ENCODE measurements at regions not wholly inside any gene's neighbourhood (a gene's known extent, or its start where the extent isn't known, plus 50 kb on each side); places are given as distances from the start of the nearest gene placed in this dataset.

- H3K4me3 ChIP-seq (ENCODE audit: low read length) = no peak overlapping the region
- TF ChIP-seq CTCF (conservative IDR thresholded peaks at IDR 0.05; ENCODE audit: low read depth, low read length) = no peak
- DNase-seq (ENCODE audit: low read depth) = no peak
These were observed 53.9 kb upstream of the GLI2 start for GRCh38 chr2:120681696-120682288.

- TF ChIP-seq CTCF (conservative IDR thresholded peaks at IDR 0.05; ENCODE audit: low read depth, low read length) = no peak
- DNase-seq (ENCODE audit: low read depth) = no peak
- H3K4me3 ChIP-seq (ENCODE audit: low read length) = no peak overlapping the region
These were observed 53.0 kb upstream of the GLI2 start for GRCh38 chr2:120682654-120683053.

GRCh38 chr2:120683081-120683480 lies 52.6 kb upstream of the GLI2 start:
- DNase-seq (ENCODE audit: low read depth) = no peak
- no peak for TF ChIP-seq CTCF (conservative IDR thresholded peaks at IDR 0.05; ENCODE audit: low read depth, low read length)
- H3K4me3 ChIP-seq (ENCODE audit: low read length) = no peak overlapping the region

GRCh38 chr2:120683701-120684100 lies 52.0 kb upstream of the GLI2 start:
- TF ChIP-seq CTCF (conservative IDR thresholded peaks at IDR 0.05; ENCODE audit: low read depth, low read length) = no peak
- no peak for DNase-seq (ENCODE audit: low read depth)
- no peak overlapping the region for H3K4me3 ChIP-seq (ENCODE audit: low read length)

- DNase-seq (ENCODE audit: low read depth) = no peak
- TF ChIP-seq CTCF (conservative IDR thresholded peaks at IDR 0.05; ENCODE audit: low read depth, low read length) = no peak
These were observed 51.2 kb upstream of the GLI2 start for GRCh38 chr2:120684289-120685065.

GRCh38 chr2:120685066-120685973 lies 50.3 kb upstream of the GLI2 start:
- no peak for TF ChIP-seq CTCF (conservative IDR thresholded peaks at IDR 0.05; ENCODE audit: low read depth, low read length)
- no peak overlapping the region for H3K4me3 ChIP-seq (ENCODE audit: low read length)
- DNase-seq (ENCODE audit: low read depth) = no peak

More at GRCh38 chr2:120684289-120685065, 51.2 kb upstream of the GLI2 start:
- H3K4me3 ChIP-seq (ENCODE audit: low read length) = no peak overlapping the region
